H1 (cell line): ENCODE measurements at regions not wholly inside any gene's neighbourhood (a gene's known extent, or its start where the extent isn't known, plus 50 kb on each side); places are given as distances from the start of the nearest gene placed in this dataset.

Experiments
- CTCF ChIA-PET: fragments of 300-600 bp; sonication (Branson Sonifier 250); formaldehyde crosslinking; loops from one replicate; lab custom pipeline; 2021; ENCODE audit not compliant: partially characterized antibody; lab: Charles Lee
- POLR2A ChIA-PET: fragments of 300-600 bp; sonication (Branson Sonifier 250); formaldehyde crosslinking; loops from one replicate; lab custom pipeline; 2021; ENCODE audit warnings: inconsistent platforms; ENCODE audit not compliant: partially characterized antibody; lab: Charles Lee
- DNase-seq, 2 experiments: peaks; one replicate each; pipeline versions ENCODE4 v3.0.0 to v3.0.0-alpha.2; 2010 to 2022; ENCODE audit warnings: low spot score in 2 of 2, low read depth in 1 of 2, mixed read lengths in 1 of 2
- FAIRE-seq: peaks from 2 replicates; lab custom pipeline; 2011; peaks lifted over from hg19 to GRCh38; lab: Jason Lieb, UNC
- H2AFZ ChIP-seq: 2 replicates; pipeline ENCODE4 v1.8.1; 2012; ENCODE audit warnings: low read length, inconsistent platforms
- H2AK5ac ChIP-seq: 2 replicates; pipeline ENCODE4 v1.6.1; 2013; ENCODE audit warnings: low read depth, low read length
- H2BK120ac ChIP-seq: replicated peaks from 2 replicates; pipeline ENCODE3; 2013; ENCODE audit warnings: low read depth, low read length, inconsistent platforms
- H2BK12ac ChIP-seq: 2 replicates; pipeline ENCODE4 v1.6.1; 2013; ENCODE audit warnings: low read depth, low read length
- H2BK15ac ChIP-seq: 2 replicates; pipeline ENCODE4 v1.6.1; 2013; ENCODE audit warnings: low read length
- H2BK20ac ChIP-seq: 2 replicates; pipeline ENCODE4 v1.6.1; 2013; ENCODE audit warnings: low read length
- H2BK5ac ChIP-seq: 2 replicates; pipeline ENCODE4 v1.6.1; 2013; ENCODE audit warnings: low read depth, low read length
- H3K14ac ChIP-seq: 2 replicates; pipeline ENCODE4 v1.6.1; 2013; ENCODE audit warnings: inconsistent platforms; ENCODE audit not compliant: insufficient read length
- H3K18ac ChIP-seq: 2 replicates; pipeline ENCODE4 v1.6.1; 2013; ENCODE audit warnings: low read length; ENCODE audit errors: extremely low read depth
- H3K23ac ChIP-seq: 2 replicates; pipeline ENCODE4 v1.6.1; 2013; ENCODE audit warnings: inconsistent platforms; ENCODE audit not compliant: insufficient read length
- H3K23me2 ChIP-seq: 2 replicates; pipeline ENCODE4 v1.6.1; 2013; ENCODE audit warnings: low read depth, low read length
- H3K27ac ChIP-seq: 2 replicates; pipeline ENCODE4 v1.6.1; 2011; ENCODE audit warnings: low read depth, low read length, inconsistent platforms
- H3K27me3 ChIP-seq, 4 experiments: replicated peaks in 1 of 4; 1 replicate in 1 of 4; 2 replicates in 3 of 4; pipeline versions ENCODE4 v1.6.1 to v1.8.1; 2011 to 2013; ENCODE audit warnings: low read length in 3 of 4, mild to moderate bottlenecking in 3 of 4, inconsistent platforms in 2 of 4, mixed read lengths in 2 of 4, moderate library complexity in 1 of 4; ENCODE audit not compliant: control insufficient read depth in 3 of 4, insufficient read depth in 3 of 4; ENCODE audit errors: extremely low read depth in 1 of 4
- H3K36me3 ChIP-seq, 4 experiments: 2 replicates each; pipeline versions ENCODE4 v1.6.1 to v1.8.1; 2011 to 2013; ENCODE audit warnings: mild to moderate bottlenecking in 4 of 4, low read length in 3 of 4, moderate library complexity in 2 of 4, control low read depth in 1 of 4, inconsistent platforms in 1 of 4; ENCODE audit not compliant: insufficient read depth in 4 of 4, control insufficient read depth in 2 of 4
- H3K4ac ChIP-seq: replicated peaks from 2 replicates; pipeline ENCODE3; 2013; ENCODE audit warnings: low read length, low read depth, mixed read lengths, inconsistent platforms; ENCODE audit not compliant: insufficient read length
- H3K4me1 ChIP-seq, 4 experiments: replicated peaks in 1 of 4; 1 replicate in 1 of 4; 2 replicates in 3 of 4; pipeline versions ENCODE4 v1.6.1 to v1.8.1; 2011 to 2013; ENCODE audit warnings: low read length in 3 of 4, inconsistent platforms in 2 of 4, mixed read lengths in 1 of 4; ENCODE audit not compliant: insufficient read depth in 4 of 4, control insufficient read depth in 3 of 4
- H3K4me2 ChIP-seq, 2 experiments: 2 replicates each; pipeline versions ENCODE4 v1.6.1 to v1.8.1; 2011 to 2013; ENCODE audit warnings: low read depth in 2 of 2, low read length in 2 of 2, control low read depth in 1 of 2, inconsistent platforms in 1 of 2, mild to moderate bottlenecking in 1 of 2; ENCODE audit not compliant: insufficient read depth in 1 of 2
- H3K4me3 ChIP-seq, 4 experiments: fragments of 200-600, 300-600 bp in 1 of 4; sonication (generic), shearing (Covaris generic), sonication (Bioruptor Twin) in 1 of 4; 2 replicates each; pipeline versions ENCODE4 v1.5.1 to v1.8.1; 2011 to 2016; ENCODE audit warnings: low read length in 4 of 4, low read depth in 3 of 4, control low read depth in 2 of 4, inconsistent platforms in 2 of 4, mild to moderate bottlenecking in 2 of 4, mixed read lengths in 1 of 4, moderate library complexity in 1 of 4; ENCODE audit not compliant: insufficient read depth in 2 of 4; ENCODE audit errors: extremely low read depth in 1 of 4
- H3K56ac ChIP-seq: replicated peaks from 2 replicates; pipeline ENCODE3; 2013; ENCODE audit warnings: low read depth, mild to moderate bottlenecking, mixed read lengths, low read length, inconsistent platforms; ENCODE audit not compliant: insufficient read length
- H3K79me1 ChIP-seq: 2 replicates; pipeline ENCODE4 v1.6.1; 2013; ENCODE audit warnings: low read depth, low read length, control low read depth
- H3K79me2 ChIP-seq, 2 experiments: 2 replicates each; pipeline versions ENCODE4 v1.6.1 to v1.8.1; 2012 to 2013; ENCODE audit warnings: low read length in 2 of 2, mild to moderate bottlenecking in 2 of 2, inconsistent platforms in 1 of 2; ENCODE audit not compliant: insufficient read depth in 2 of 2, control insufficient read depth in 1 of 2
- H3K9ac ChIP-seq, 4 experiments: replicated peaks in 1 of 4; 1 replicate in 1 of 4; 2 replicates in 3 of 4; pipeline versions ENCODE4 v1.6.1 to v1.8.1; 2011 to 2013; ENCODE audit warnings: low read depth in 3 of 4, low read length in 3 of 4, control low read depth in 2 of 4, mild to moderate bottlenecking in 2 of 4, moderate library complexity in 2 of 4, inconsistent platforms in 1 of 4; ENCODE audit errors: extremely low read depth in 1 of 4
- H3K9me3 ChIP-seq, 2 experiments: 2 replicates each; pipeline versions ENCODE4 v1.6.1 to v1.8.1; 2012 to 2013; ENCODE audit warnings: mild to moderate bottlenecking in 2 of 2, moderate library complexity in 2 of 2, control low read depth in 1 of 2, inconsistent platforms in 1 of 2, low read depth in 1 of 2, low read length in 1 of 2, mixed read lengths in 1 of 2; ENCODE audit not compliant: insufficient read depth in 2 of 2
- H4K20me1 ChIP-seq, 2 experiments: replicated peaks in 1 of 2; 2 replicates each; pipeline versions ENCODE3 to v1.8.1; 2011 to 2013; ENCODE audit warnings: inconsistent platforms in 2 of 2, low read length in 2 of 2, mild to moderate bottlenecking in 1 of 2; ENCODE audit not compliant: insufficient read depth in 2 of 2, control insufficient read depth in 1 of 2
- H4K5ac ChIP-seq: 2 replicates; pipeline ENCODE4 v1.6.1; 2013; ENCODE audit warnings: low read length, low read depth, mixed read lengths, inconsistent platforms; ENCODE audit not compliant: insufficient read length
- H4K8ac ChIP-seq: 2 replicates; pipeline ENCODE4 v1.8.0; 2013; ENCODE audit warnings: mild to moderate bottlenecking, moderate library complexity, low read length, inconsistent platforms; ENCODE audit not compliant: insufficient read depth; ENCODE audit errors: extremely low read depth
- H4K91ac ChIP-seq: replicated peaks from 2 replicates; pipeline ENCODE3; 2013; ENCODE audit warnings: low read length, mixed read lengths, inconsistent platforms; ENCODE audit not compliant: insufficient read length
- CHD2 ChIP-seq: IDR thresholded peaks from 2 replicates; pipeline ENCODE4 v1.6.1; 2012; ENCODE audit warnings: low read length, improper control_type of control experiment
- GABPA ChIP-seq: IDR thresholded peaks from 2 replicates; pipeline ENCODE4 v1.6.1; 2011; ENCODE audit warnings: mild to moderate bottlenecking, low read length, moderate library complexity, borderline replicate concordance; ENCODE audit not compliant: insufficient read depth
- GTF2F1 ChIP-seq: IDR thresholded peaks from 2 replicates; pipeline ENCODE4 v1.6.1; 2012; ENCODE audit warnings: low read depth, low read length, improper control_type of control experiment, borderline replicate concordance
- JUND ChIP-seq: IDR thresholded peaks from 2 replicates; pipeline ENCODE4 v1.6.1; 2011; ENCODE audit warnings: mild to moderate bottlenecking, improper control_type of control experiment, low read length
- RNF2 ChIP-seq: fragments of 200-900, 300-1000 bp; sonication (generic); IDR thresholded peaks from 2 replicates; pipeline ENCODE4 v1.7.1; 2016; ENCODE audit warnings: borderline replicate concordance, low read depth, mild to moderate bottlenecking, antibody characterized with exemption, low read length; ENCODE audit not compliant: poor library complexity, severe bottlenecking; ENCODE audit errors: missing control alignments
- RXRA ChIP-seq: IDR thresholded peaks from 2 replicates; pipeline ENCODE4 v1.6.1; 2011; ENCODE audit warnings: low read depth, mild to moderate bottlenecking, low read length, moderate library complexity; ENCODE audit not compliant: insufficient read depth
- SAP30 ChIP-seq: fragments of 300-600 bp; sonication (generic); IDR thresholded peaks from 2 replicates; pipeline ENCODE4 v1.7.1; 2012; ENCODE audit warnings: low read length, moderate library complexity, mild to moderate bottlenecking, inconsistent platforms; ENCODE audit not compliant: insufficient read depth, insufficient replicate concordance
- SIN3A ChIP-seq, 2 experiments: IDR thresholded peaks in 1 of 2; conservative IDR thresholded peaks in 1 of 2; 2 replicates each; pipeline ENCODE4 v1.6.1; 2011 to 2012; ENCODE audit warnings: low read length in 2 of 2, improper control_type of control experiment in 1 of 2, low read depth in 1 of 2, mild to moderate bottlenecking in 1 of 2
- WGBS, 2 experiments: shearing (Covaris generic) in 1 of 2; methylation state at CpG; one replicate each; pipeline versions ENCODE4 v1.1.6 to v1.1.7; 2013 to 2015; ENCODE audit warnings: low lambda C conversion rate in 2 of 2, mixed read lengths in 2 of 2, inconsistent platforms in 1 of 2, low coverage in 1 of 2, missing lambda C conversion rate in 1 of 2; ENCODE audit not compliant: insufficient replicate concordance in 2 of 2, insufficient coverage in 1 of 2, insufficient read length in 1 of 2; ENCODE audit errors: extremely low coverage in 1 of 2, missing lambda C conversion rate in 1 of 2; 5-methylcytosine and 5-hydroxymethylcytosine counted together

GRCh38 chr6:8240301-8240700 lies 138.0 kb upstream of the EEF1E1 start:
- no peak overlapping the region for H3K23ac ChIP-seq
- H3K18ac ChIP-seq = no peak overlapping the region
- H3K36me3 ChIP-seq = no peaks in the 10 kb centered on the region
- H3K9me3 ChIP-seq = no peaks in the 10 kb centered on the region
- ChIA-PET POLR2A (no interaction called here), CTCF (interaction anchor here (0.7 to 1.6 kb wide), 3 partner anchors 12 to 71 kb away, joined by 3 to 5 read pairs (median 3); no protein-coding TSS in a partner anchor)
- no peak overlapping the region for H3K9ac ChIP-seq
- no peak overlapping the region for H3K4me2 ChIP-seq
- H2BK15ac ChIP-seq = no peak overlapping the region
- no peak overlapping the region for H2BK12ac ChIP-seq
- H2BK20ac ChIP-seq = no peak overlapping the region
- H2BK5ac ChIP-seq = no peak overlapping the region
- no peaks in the 10 kb centered on the region for H3K79me1 ChIP-seq
- FAIRE-seq = no peak
- no peak overlapping the region for H3K4me3 ChIP-seq
- H4K91ac ChIP-seq = no peak overlapping the region
- H3K56ac ChIP-seq = no peak overlapping the region
- H2BK120ac ChIP-seq = no peak overlapping the region
- no peaks in the 10 kb centered on the region for H3K23me2 ChIP-seq
- H3K14ac ChIP-seq = no peak overlapping the region
- H3K4ac ChIP-seq = no peak overlapping the region
- 88% methylated on average over 7 of the region's 7 CpGs; no CpG with 5 or more reads in 1 of the 2 experiments for WGBS, 2 experiments
- H2AFZ ChIP-seq = no peak overlapping the region
- H2AK5ac ChIP-seq = no peak overlapping the region
- DNase-seq = no peak
- no peak overlapping the region for H3K27ac ChIP-seq
- 0 out of 7 replicates have a peak, but pooled peaks cover 0 to 5% (median 2%) of the 10 kb centered on the region in 4 experiments for H3K4me1 ChIP-seq
- H3K27me3 ChIP-seq = no peaks in the 10 kb centered on the region
- H4K8ac ChIP-seq = no peak overlapping the region
- TF ChIP-seq SIN3A (conservative IDR thresholded peaks at IDR 0.05 in 1 of 2, IDR thresholded peaks at IDR 0.05 in 1 of 2; ENCODE audit: low read depth in 1 of 2, low read length in 2 of 2) (no peak), RXRA (no peak), JUND (no peak), CHD2 (no peak), RNF2 (no peak), SAP30 (no peak), GTF2F1 (no peak), GABPA (no peak)
- no peaks in the 10 kb centered on the region for H3K79me2 ChIP-seq
- no peaks in the 10 kb centered on the region for H4K20me1 ChIP-seq
- H4K5ac ChIP-seq = no peak overlapping the region
